HG02623 (cell line): ENCODE measurements at regions not wholly inside any gene's neighbourhood (a gene's known extent, or its start where the extent isn't known, plus 50 kb on each side); places are given as distances from the start of the nearest gene placed in this dataset.
"Not testable (repeated sequence)": the region's sequence is repeated elsewhere in the genome, so short reads cannot be mapped to it uniquely, and the experiment has no call there.

Experiments used
- ATAC-seq: cut with Tn5 transposase; IDR thresholded peaks from one replicate; pipeline ENCODE4 v1.9.1; 2021; ENCODE audit warnings: moderate library complexity; ENCODE audit not compliant: unreplicated experiment

DNA sequence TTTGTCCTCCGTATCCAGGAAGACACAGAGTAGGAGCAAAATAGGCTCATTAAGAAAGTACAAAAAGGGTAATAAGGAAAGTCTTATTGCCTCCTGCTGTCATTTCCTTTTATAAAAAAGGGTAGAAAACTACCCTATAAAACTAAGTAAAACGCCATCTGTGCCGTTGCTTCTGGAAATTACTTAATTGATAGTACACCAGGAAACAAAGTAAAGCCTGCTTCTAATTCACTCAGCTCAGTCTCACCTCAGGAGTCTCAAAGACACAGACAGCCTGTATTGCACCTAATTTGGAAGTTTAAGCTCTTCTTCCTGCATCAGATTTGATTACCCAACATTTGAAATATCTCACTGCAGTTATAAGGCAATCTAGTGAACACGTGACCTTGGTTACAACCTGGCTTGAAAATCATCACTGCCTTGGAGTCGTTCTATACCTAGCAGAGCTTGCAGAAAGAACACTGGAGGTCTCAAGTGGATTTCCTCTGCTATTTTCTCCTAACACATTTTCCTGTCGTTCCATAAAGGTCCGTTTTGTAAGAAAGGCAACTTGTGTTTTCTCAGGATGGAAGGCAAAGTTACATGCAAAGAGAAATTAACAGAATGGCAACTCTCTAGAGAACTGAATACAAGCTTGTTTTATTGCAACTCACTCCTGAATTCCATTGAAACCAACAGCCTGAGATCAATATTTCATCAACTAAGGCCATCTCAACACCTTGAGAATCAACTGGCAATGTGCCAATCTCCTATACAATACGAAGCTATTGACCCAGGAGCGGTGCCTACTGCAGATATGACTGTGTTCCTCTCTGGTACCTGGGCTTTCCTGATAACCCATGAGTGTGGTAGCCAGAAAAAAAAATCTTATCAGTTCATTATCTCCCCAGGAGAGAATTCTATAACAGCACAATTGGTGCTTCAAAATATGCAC, 203.3 kb upstream of the LMCD1 start:
- no peak for ATAC-seq

DNA sequence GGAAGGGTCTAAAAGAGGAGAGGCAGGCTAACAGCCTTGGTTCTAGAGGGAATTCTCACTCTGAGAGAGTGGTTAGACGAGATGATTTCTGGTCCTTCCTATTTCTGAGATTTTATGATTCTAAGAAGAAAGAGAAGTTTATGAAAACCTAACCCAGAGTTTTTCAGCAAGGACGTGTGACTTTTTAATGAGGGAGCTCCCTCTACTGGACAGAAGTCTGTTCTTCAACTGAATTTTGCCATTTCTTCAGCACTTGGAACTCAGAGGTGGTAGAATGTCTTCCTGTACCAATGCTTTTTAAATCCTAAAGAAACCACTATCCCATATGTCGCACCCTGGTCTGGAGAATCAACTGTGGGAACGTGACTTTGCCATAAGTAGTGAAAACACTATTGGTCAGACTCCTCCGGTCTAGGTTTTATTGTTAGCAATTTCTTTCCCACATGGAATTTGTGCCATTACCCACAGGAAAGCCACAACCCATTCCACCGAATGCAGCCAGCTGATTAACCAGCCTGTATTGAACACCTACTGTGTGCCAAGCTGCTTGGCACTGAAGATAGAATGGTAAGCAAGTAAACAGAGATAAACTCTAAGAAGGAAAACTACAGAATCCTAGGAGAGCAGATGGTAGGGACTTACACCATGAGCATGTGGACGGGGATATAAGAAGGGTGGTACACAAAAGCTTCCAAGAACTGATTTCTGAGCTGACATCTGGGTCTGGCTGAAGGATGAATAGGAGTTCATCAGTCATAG, 199.5 kb upstream of the LMCD1 start:
- no peak for ATAC-seq

GRCh38 chr3:8303466-8303865, 198.2 kb upstream of the LMCD1 start:
- no peak for ATAC-seq

DNA sequence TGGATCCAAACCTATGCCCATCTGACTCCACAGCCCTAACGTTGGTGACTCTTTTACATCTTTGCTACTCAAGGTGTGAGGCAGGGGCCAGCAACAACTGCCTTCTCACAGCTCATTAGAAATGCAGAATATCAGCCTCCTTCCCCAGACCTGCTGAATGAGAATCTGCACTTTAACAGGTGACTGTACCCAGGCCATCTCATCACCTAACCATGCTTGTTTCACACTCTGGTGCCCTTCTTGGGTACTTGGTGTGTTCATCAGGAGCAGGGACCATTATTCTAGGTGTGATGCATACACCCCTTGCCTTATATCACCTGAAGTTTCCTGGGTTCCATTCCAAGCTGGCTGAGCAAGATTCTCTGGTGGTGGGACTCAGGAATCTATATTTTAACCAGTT, 196.3 kb upstream of the LMCD1 start:
- ATAC-seq = no peak

GRCh38 chr3:8307545-8308110, 194.0 kb upstream of the LMCD1 start:
- ATAC-seq = no peak

DNA sequence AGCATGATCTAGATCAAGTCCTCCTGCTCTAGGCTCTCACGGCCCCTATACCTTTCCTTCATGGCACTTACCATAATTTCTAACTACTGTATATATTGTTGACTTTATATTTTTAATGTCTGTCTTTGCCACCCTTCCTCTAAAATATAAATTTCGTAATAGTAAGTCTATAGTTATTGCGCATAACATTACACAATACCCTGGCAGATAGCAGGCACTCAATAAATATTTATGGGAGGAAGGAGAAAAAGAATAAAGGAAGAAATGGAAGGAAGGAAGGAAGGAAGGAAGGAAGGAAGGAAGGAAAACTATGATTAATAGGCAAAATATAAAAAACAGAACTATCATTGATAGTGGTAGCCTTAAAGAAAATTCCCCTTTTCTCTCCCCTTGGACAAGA, 190.3 kb upstream of the LMCD1 start:
- no peak for ATAC-seq

GRCh38 chr3:8312685-8313084, 188.9 kb upstream of the LMCD1 start:
- ATAC-seq = no peak

DNA sequence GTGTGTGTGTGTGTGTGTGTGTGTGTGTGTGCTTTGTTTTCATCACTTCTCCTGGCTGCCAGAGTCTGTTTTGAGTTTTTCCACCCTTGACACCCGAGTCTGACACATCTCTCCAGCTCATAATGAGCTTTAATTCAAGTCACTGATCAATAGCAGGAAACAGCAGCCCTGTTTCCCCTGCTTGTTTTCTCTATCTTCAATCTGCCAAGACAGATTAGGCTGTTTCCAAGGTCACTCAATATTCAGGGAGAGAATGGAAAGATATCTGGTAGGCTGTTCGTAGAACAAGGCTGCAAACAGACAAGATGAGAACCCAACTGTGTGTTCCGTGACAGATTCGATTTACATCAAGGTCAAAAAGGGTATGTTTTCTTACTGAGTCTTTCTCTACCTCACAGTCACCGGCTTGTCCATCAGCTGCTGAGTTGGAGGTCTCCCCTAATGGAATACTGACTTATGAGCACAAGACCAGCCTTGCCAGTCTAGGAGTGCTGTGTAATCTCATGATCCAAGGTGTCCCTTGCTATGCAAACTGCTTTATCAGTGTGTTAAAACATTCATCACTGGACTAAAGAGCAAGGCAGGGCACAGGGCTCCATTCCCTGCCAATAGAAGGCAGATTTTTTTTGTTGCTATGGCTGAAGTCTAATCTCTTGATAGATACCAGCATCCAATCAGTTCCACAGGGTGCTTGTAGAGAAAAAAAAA, 187.9 kb upstream of the LMCD1 start:
- no peak for ATAC-seq

DNA sequence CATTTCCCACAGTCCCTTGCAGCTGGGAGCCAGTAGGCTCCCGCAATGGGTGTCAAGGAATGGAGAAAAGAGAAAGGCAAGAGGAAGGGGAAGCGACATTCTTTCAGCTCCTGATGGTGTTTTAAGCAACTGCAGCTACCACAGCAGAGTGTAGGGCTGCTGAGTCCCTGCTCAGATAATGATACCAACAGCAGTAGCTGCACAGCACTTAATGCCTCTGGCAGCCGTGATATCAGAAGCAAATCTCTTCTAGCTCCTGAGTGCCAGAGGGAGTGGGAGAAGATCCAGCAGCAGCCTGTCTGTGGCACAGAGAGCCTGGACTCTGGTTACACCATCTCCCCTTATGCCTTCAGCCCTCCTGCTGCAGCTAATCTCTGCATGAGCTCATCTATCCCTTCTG, 186.1 kb upstream of the LMCD1 start:
- not testable (repeated sequence) for ATAC-seq

DNA sequence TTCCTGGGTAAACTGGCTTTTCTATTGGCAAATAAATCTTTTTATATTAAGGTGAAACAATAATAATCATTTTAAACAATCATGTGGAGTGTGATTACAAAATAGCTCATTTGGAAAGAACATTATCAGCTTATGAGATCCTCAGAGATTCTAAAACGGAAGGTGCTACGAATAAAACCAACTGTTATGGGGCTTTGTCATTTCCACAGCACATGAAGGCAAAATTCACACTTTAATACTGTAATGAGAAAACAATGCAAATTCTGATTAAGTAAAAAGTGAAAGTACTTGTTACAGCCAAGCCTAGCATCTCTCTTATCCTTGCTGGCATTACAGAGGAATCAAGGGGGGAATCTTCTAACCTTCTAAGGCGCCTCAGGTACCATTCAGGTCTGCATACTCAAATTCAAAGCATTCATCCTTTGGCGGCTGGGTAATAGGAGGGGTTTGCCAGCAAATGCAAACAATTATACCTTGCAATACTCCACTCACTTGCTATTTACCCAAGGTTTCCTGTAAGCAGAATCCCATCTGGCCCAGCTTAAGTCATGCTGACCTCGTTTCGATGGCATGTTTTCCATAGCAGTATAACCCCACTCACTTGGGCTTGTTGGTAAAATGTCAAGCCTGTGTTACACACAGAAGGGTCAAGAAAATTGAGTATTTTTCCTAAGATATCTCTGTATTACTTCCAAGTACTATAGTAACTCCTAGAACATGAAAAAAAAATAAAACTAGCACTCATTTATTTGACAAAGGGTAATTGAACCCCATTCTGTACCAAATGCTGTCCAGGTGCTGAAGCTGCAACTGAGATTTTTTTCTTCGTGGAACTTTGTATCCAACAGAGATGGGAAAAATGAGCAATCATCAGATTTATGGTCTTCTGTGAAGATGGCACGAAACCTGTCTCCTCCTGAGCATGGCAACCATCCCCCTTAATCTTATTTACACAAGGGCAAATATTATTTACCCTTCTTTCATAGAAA, 183.7 kb upstream of the LMCD1 start:
- no peak for ATAC-seq

DNA sequence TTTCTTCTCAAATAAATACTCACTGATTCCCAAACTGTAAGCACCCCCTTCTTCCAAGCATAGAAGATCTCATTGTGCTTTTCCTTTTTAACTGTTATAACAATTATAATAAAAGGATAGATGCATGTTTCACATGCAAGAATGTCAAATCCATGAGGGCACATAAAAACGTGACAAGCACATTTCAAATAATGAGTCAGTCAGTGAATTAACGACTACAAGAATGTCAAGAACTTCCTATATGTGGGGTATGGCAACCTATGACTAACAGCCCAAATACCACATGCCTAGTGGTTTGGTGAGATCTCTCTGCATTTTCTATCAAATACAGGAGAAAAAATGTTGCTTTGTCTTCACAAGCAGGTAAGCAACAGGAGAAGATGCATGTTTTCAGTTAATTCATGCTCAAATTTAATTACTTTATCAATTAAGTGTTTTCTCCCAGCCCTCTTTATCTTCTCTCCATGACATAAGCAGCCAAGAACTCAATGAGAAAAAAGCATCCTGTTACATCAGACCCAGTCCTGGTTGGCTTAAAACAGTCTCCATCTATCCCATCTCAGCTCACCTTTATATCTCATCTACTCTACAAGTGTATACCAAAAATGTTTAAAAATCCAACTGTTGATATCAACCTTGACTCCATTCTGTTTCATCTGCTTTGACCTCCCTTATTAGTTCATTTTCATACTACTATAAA, 181.5 kb upstream of the LMCD1 start:
- no peak for ATAC-seq

DNA sequence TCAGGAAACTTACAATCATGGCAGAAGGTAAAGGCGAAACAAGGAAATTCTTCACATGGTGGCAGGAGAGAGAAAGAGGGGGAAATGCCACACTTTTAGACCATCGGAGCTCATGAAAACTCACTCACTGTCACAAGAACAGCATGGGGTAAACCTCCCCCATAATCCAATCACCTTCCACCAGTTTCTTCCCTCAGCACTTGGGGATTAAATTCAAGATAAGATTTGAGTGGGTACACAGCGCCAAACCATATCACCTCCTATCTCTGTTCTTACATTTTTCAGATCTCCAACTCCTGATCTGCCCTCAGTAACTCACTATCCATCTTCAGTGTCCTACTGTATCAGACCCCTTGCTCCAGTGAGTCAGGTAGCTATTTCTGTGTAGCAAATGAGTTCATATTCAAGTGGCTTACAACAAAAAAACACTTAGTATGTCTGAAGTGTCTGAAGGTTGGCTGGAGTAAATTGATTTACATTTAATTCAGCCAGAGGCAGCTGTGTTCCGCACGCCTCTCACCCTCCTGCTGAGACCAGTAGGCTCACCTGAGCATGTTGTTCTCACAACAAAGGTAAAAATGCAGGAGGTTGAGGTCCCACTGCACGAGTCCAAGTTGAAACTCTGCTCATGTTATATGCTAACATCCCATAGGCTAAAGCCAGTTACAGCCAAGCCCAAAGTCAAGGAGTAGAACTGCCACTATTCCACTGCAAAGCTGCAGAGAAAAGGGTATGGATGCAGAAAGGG, 180.7 kb upstream of the LMCD1 start:
- ATAC-seq = no peak

- peak; percentile 81 for ATAC-seq
These were observed 176.9 kb upstream of the LMCD1 start for GRCh38 chr3:8324747-8325146.

DNA sequence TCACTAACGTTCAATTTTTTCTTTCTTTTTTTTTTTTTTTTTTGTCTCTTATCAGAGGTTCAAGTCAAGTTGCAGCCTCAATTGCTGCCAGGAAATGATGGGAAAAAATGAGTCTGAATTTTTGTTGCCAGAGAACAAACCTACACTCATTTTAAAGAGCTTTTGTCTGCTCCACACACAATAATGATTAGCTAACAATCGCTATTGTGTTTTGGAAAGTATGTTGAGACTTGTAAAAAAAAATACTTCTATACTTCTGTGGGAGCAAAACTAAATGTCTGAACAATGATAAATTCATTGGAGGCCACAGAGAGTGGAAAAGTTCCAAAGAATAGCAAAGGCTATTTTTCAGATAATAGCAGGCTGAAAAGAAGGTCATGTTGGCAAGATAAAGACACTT, 176.3 kb upstream of the LMCD1 start:
- ATAC-seq = no peak

- ATAC-seq = not testable (repeated sequence)
These were observed 175.8 kb upstream of the LMCD1 start for GRCh38 chr3:8325833-8326232.

DNA sequence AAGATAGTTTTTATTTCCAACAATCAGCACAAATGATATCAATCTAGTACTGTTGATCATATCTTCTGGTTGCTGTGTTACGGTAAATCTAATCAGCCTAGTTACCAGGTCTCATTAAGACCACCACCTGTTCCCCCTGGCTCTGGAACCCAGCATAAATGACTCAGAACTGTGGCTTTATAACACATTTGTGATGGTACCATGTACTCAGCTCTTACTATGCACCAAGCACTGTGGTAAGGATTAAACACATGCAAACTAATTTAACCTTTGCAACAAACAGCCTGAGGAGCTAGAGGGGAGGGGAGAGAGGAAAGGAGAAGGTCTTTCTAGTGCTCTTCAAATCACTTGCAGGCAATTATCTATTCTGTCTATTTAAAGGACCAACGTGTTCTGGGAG, 173.9 kb upstream of the LMCD1 start:
- no peak for ATAC-seq

- no peak for ATAC-seq
These were observed 172.7 kb upstream of the LMCD1 start for GRCh38 chr3:8328967-8329366.

DNA sequence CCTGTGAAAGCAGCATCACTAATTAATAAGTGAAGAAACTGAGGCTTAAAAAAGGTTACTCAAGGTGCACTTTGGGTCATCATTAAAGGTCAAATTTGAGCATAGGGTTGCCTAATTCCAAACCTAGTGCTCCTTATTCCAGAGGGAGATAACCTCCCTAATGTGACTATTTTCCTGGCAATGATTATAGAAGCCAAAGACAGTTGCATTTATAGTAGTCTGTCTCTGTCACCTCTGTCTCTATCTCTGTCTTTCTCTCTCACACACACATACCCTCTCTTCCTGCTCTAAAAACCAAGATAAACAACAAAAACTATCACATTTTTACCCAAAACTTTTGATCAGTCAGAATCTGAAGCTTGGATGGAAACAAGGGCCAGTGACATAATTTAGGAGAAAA, 172.0 kb upstream of the LMCD1 start:
- no peak for ATAC-seq

GRCh38 chr3:8336456-8336855, 165.2 kb upstream of the LMCD1 start:
- no peak for ATAC-seq
